Bronchial epithelial cell (primary cell): ENCODE measurements at regions not wholly inside any gene's neighbourhood (a gene's known extent, or its start where the extent isn't known, plus 50 kb on each side); places are given as distances from the start of the nearest gene placed in this dataset.

Experiments
- DNase-seq: peaks from one replicate; pipeline ENCODE4 v3.0.0-alpha.2; 2010; ENCODE audit warnings: low read depth
- FAIRE-seq: peaks from 2 replicates; lab custom pipeline; 2011; peaks lifted over from hg19 to GRCh38; lab: Jason Lieb, UNC
- H3K27me3 ChIP-seq: 2 replicates; pipeline ENCODE4 v1.5.1; 2011; ENCODE audit warnings: low read length; ENCODE audit not compliant: control insufficient read depth, insufficient read depth
- H3K36me3 ChIP-seq: 2 replicates; pipeline ENCODE4 v1.5.1; 2011; ENCODE audit warnings: low read length; ENCODE audit not compliant: control insufficient read depth, insufficient read depth
- H3K4me3 ChIP-seq: 2 replicates; pipeline ENCODE4 v1.5.1; 2011; ENCODE audit warnings: mild to moderate bottlenecking, low read depth, low read length, control low read depth
- TF ChIP-seq, protein P1 (sequence below): IDR thresholded peaks from 2 replicates; pipeline ENCODE4 v1.5.1; 2011; ENCODE audit warnings: mild to moderate bottlenecking, moderate library complexity, low read length, control low read depth, inconsistent platforms; ENCODE audit not compliant: insufficient read depth, severe bottlenecking

DNA sequence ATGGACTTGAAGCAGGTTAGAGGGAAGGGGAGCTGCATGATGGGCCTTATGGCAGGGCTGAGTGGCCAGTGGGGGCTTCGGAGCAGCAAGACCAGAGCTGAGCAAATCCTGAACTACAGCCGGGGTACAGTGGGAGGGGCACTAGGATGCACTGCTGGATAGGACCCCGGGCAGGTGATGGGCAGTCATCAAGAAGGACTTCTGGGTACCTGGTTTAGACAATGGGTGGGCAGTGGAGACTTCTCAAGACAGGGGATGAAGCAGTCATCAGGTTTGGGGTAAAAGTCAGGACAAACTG, 507.4 kb upstream of the MYT1L start:
- Histone ChIP-seq H3K4me3 (no peak overlapping the region), H3K27me3 (no peaks in the 10 kb centered on the region), H3K36me3 (no peaks in the 10 kb centered on the region)
- DNase-seq: no peak
- TF ChIP-seq, protein P1, sequence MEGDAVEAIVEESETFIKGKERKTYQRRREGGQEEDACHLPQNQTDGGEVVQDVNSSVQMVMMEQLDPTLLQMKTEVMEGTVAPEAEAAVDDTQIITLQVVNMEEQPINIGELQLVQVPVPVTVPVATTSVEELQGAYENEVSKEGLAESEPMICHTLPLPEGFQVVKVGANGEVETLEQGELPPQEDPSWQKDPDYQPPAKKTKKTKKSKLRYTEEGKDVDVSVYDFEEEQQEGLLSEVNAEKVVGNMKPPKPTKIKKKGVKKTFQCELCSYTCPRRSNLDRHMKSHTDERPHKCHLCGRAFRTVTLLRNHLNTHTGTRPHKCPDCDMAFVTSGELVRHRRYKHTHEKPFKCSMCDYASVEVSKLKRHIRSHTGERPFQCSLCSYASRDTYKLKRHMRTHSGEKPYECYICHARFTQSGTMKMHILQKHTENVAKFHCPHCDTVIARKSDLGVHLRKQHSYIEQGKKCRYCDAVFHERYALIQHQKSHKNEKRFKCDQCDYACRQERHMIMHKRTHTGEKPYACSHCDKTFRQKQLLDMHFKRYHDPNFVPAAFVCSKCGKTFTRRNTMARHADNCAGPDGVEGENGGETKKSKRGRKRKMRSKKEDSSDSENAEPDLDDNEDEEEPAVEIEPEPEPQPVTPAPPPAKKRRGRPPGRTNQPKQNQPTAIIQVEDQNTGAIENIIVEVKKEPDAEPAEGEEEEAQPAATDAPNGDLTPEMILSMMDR: no peak
- FAIRE-seq: no peak

DNA sequence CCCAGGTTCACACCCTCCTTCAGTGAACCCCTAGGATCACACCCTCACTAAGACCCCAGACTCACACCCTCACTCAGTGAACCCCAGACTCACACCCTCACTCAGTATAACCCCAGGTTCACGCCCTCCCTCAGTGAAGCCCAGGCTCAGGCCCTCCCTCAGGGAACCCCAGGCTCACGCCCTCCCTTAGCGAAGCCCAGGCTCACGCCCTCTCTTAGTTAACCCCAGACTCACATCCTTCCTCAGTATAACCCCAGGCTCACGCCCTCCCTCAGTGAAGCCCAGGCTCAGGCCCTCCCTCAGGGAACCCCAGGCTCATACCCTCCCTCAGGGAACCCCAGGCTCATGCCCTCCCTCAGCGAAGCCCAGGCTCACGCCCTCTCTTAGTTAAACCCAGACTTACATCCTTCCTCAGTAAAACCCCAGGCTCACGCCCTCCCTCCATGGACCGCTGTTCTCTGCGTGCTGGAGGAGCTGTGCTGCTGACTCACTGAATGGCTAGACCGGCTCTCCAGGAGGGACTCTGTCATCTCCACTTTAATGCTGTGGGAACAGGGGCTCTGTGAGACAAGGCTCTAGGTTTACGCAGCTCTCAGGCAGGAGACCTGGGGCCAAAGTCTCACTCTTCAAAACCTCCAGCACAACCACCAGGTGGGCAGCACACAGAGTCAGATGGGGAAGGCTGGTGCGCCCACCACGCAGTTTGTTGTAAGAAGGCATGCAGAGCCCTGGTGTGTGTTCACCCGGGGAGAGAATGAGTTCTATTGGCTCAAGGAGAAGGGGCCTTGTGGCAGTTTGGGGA, 506.9 kb upstream of the MYT1L start:
- TF ChIP-seq, protein P1: no peak
- Histone ChIP-seq H3K4me3 (no peak overlapping the region), H3K36me3 (no peaks in the 10 kb centered on the region), H3K27me3 (no peaks in the 10 kb centered on the region)
- DNase-seq (no peak), FAIRE-seq (no peak)

DNA sequence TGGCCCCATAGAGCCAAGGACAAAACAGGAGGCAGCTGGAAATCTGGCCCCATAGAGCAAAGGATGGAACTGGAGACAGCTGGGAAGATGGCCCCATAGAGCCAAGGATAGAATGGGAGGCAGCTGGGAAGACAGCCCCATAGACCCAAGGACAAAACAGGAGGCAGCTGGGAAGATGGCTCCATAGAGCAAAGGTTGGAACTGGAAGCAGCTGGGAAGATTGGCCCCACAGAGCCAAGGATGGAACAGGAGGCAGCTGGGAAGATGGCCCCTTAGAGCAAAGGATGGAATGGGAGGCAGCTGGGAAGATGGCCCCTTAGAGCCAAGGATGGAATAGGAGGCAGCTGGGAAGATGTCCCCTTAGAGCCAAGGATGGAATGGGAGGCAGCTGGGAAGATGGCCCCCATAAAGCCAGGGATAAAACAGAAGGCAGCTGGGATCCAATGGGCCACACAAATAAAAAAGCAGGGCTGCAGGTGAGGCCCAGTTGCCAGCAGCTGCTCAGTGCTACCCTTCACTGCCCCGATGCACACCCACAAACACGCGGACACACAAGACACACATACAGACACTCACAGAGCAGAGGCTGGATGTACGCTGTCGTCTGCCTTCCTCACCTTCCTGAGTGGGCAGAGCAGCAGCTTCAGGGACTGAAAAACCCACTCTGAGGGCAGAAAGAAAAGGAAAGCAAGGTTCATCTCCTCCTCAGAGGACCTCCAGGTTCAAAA, 505.4 kb upstream of the MYT1L start:
- DNase-seq: no peak
- FAIRE-seq: no peak
- Histone ChIP-seq H3K4me3 (no peak overlapping the region), H3K36me3 (no peaks in the 10 kb centered on the region), H3K27me3 (no peaks in the 10 kb centered on the region)
- TF ChIP-seq, protein P1: no peak

DNA sequence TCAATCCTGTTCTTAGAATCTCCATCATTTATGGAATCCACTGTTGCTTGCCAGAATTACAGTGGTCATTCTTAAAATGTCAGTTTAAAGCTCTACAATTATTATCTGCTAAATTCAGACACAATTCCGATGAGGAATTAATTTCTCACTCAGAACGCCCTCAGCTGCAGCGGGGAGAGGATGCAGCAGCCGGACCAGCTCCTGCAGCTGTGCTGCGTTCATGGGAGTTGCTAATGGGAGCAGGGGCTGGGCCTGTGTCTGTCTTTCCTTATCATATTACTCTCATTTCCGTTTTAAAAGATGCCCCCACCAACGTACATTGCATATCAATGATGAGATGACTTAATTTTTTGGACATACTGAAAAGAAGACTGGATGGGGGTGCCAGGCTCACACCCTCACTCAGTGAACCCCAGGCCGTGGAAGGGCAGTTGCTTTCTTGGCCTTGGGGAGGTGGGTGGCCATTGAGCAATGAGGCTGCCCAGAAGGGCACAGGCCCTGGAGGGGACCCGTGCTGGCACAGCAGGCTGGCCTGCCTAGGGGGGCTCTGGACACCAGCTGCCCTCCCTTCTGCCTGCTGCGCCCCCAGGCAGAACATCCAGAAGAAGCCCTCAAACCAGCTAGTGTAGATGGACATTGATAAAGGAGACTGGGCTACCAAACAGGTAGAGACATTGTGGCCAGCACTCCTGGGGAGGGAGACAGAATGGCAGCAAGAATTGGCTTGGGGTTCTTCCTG, 503.6 kb upstream of the MYT1L start:
- TF ChIP-seq, protein P1: no peak
- H3K27me3 ChIP-seq: no peaks in the 10 kb centered on the region

DNA sequence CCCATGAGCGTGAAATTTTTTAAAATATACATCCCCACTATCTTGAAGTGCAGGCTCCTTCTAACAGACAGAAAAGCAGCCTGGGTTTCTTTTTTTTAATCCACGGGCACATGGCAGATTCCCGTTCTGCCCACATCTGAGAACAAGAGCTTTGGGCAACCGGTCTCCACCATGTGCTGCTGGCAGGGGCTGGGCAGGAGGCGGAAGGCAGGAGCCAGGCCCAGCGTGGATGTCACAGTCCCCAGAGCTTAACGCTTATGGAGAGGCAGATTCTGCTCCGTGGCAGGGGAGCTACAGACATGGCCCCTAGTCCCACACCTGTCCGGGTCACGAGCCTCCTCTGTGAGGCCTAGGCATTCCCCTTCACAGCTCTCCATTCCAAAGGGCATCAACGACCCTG, 503.0 kb upstream of the MYT1L start:
- Histone ChIP-seq H3K27me3 (no peaks in the 10 kb centered on the region), H3K36me3 (no peaks in the 10 kb centered on the region), H3K4me3 (no peak overlapping the region)
- FAIRE-seq: no peak
- TF ChIP-seq, protein P1: no peak
- DNase-seq: no peak

More for the DNA sequence above, 503.6 kb upstream of the MYT1L start:
- Histone ChIP-seq H3K36me3 (no peaks in the 10 kb centered on the region), H3K4me3 (no peak overlapping the region)
- FAIRE-seq (no peak), DNase-seq (no peak)
